Ovary (tissue), 1 donor: ENCODE measurements at regions not wholly inside any gene's neighbourhood (a gene's known extent, or its start where the extent isn't known, plus 50 kb on each side); places are given as distances from the start of the nearest gene placed in this dataset.

Experiments used
- EP300 ChIP-seq: sonication (generic); formaldehyde crosslinking; IDR thresholded peaks from one replicate; pipeline ENCODE4 v1.6.1; 2017; ENCODE audit warnings: antibody characterized with exemption
- POLR2A ChIP-seq: fragments of 450-650 bp; IDR thresholded peaks from one replicate; pipeline ENCODE4 v1.6.1; 2017; ENCODE audit warnings: antibody characterized with exemption, mild to moderate bottlenecking, moderate library complexity

DNA sequence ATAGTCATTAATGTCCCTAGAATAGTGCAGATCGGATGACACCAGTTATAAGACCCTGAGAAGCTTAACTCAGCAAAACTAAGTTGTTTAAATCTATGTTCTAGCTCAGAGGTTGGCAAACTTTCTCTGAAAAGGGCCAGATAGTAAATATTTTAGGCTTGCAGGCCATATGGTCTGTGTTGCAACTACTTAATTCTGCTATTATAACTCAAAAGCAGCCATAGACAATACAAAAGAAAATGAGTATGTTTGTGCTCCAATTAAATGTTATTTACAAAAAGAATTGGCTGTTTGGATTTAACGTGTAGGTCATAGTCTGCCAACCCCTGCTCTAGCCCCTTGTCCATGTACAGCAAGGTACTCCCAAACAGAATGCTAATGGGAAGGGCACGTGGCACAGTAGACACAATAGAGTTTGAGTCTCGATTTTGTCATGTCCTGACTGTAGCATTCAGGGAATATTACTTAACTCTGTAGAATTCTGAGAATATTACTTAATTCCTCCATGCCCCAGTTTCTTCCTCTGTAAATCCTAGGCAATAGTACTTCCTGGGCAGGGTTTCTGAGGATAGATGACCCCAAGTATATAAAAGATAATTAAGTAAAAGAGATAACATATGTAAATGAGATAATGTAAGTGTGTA, 70.5 kb upstream of the ATP2C1 start:
- TF ChIP-seq EP300: no peak
- TF ChIP-seq POLR2A: no peak
